ENCODE measurements at regions not wholly inside any gene's neighbourhood (a gene's known extent, or its start where the extent isn't known, plus 50 kb on each side); places are given as distances from the start of the nearest gene placed in this dataset.

DNA sequence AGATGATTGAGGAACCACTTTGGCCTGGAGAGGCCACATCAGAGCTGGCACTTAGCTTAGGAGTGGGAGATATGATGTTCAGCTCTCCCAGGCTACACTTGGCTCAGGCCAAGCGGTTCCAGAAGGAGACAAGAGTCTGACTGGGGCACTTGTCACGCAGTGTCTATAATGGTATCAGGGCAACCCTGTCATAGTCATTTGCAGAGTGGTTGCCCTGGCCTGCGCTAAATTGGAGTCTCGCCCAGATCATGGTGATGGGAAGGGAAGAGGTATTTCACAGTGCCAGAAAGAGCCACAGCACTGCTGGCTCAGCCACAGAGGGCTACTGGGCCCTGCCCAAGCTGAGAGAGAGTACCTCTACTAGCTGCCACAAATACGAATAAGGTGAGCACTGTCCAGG, 186.9 kb upstream of the CRBN start:
- TF ChIP-seq, protein P1, sequence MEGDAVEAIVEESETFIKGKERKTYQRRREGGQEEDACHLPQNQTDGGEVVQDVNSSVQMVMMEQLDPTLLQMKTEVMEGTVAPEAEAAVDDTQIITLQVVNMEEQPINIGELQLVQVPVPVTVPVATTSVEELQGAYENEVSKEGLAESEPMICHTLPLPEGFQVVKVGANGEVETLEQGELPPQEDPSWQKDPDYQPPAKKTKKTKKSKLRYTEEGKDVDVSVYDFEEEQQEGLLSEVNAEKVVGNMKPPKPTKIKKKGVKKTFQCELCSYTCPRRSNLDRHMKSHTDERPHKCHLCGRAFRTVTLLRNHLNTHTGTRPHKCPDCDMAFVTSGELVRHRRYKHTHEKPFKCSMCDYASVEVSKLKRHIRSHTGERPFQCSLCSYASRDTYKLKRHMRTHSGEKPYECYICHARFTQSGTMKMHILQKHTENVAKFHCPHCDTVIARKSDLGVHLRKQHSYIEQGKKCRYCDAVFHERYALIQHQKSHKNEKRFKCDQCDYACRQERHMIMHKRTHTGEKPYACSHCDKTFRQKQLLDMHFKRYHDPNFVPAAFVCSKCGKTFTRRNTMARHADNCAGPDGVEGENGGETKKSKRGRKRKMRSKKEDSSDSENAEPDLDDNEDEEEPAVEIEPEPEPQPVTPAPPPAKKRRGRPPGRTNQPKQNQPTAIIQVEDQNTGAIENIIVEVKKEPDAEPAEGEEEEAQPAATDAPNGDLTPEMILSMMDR (IDR thresholded peaks at IDR 0.05), result no peak
- no peak for TF ChIP-seq POLR2A (IDR thresholded peaks at IDR 0.05)

Measured in Peyer's patch (tissue), 4 donors.